D721Med (cell line): ENCODE measurements at regions not wholly inside any gene's neighbourhood (a gene's known extent, or its start where the extent isn't known, plus 50 kb on each side); places are given as distances from the start of the nearest gene placed in this dataset.

Experiments used
- DNase-seq: peaks from one replicate; pipeline ENCODE4 v3.0.0; 2011; ENCODE audit warnings: low spot score; ENCODE audit not compliant: insufficient read length
- FAIRE-seq: peaks from 2 replicates; lab custom pipeline; 2011; peaks lifted over from hg19 to GRCh38; lab: Jason Lieb, UNC
- TF ChIP-seq, protein P1 (sequence below): IDR thresholded peaks from 2 replicates; pipeline ENCODE4 v1.5.1; 2012; ENCODE audit warnings: mild to moderate bottlenecking, control low read depth; ENCODE audit not compliant: insufficient read depth; ENCODE audit errors: missing control alignments

DNA sequence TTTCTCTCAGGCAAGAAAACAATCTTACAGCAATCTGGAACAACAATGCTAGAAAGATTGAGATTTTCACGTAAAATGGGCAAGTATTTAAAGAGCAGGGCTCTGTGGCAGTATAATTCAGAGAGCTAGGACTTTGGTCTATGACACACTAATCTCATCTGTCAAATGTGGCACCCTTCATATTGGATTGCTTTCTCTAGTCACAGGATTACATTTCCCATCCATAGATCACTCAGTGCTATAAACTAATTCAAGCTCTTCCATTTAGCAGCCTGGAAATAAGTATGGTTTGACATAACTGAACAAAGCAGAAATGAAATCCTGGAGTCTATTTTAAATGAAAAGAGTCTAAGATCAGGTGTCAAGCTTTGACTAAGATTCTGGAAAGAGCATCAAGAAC, 263.1 kb upstream of the TMPRSS15 start:
- FAIRE-seq (no peak), DNase-seq (no peak)
- TF ChIP-seq, protein P1, sequence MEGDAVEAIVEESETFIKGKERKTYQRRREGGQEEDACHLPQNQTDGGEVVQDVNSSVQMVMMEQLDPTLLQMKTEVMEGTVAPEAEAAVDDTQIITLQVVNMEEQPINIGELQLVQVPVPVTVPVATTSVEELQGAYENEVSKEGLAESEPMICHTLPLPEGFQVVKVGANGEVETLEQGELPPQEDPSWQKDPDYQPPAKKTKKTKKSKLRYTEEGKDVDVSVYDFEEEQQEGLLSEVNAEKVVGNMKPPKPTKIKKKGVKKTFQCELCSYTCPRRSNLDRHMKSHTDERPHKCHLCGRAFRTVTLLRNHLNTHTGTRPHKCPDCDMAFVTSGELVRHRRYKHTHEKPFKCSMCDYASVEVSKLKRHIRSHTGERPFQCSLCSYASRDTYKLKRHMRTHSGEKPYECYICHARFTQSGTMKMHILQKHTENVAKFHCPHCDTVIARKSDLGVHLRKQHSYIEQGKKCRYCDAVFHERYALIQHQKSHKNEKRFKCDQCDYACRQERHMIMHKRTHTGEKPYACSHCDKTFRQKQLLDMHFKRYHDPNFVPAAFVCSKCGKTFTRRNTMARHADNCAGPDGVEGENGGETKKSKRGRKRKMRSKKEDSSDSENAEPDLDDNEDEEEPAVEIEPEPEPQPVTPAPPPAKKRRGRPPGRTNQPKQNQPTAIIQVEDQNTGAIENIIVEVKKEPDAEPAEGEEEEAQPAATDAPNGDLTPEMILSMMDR: no peak

DNA sequence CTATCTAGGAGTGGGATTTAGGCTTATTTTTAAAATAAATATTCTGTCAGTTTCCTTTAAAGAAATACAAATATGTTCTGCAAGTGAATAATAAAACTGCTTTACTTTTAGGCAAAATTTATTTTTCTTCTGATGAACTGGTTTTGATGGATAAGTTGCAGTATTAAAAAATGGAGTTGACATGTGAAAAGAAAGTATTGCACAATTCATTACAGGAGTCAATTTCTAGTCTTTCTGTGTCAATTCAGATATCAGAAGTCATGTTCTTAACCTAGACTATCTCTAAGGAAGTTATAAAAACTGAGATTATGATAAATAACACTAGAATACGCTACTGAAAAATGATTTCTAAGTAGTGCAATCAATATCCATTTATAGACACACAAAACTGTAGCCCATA, 270.2 kb upstream of the TMPRSS15 start:
- no peak for DNase-seq
- no peak for FAIRE-seq
- TF ChIP-seq, protein P1: no peak

DNA sequence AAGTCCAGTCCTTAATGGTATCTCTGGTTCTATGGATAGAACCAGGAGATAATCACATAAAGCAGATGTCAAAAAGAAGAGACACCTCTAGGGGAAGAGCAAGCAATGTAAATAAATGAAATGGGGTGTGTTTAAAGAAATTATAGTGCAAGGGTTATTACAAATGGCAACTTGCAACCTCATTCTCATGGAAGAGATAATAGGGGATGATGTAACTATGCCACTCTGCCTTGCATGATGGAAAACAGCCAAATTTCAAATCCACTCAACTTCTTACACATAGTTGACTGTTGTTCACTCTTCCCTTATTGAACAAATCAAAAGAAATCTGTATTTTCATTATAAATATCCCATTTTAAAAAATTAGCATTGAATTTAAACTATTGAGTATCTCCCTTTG, 274.0 kb upstream of the TMPRSS15 start:
- TF ChIP-seq, protein P1: no peak
- FAIRE-seq: no peak
- no peak for DNase-seq

DNA sequence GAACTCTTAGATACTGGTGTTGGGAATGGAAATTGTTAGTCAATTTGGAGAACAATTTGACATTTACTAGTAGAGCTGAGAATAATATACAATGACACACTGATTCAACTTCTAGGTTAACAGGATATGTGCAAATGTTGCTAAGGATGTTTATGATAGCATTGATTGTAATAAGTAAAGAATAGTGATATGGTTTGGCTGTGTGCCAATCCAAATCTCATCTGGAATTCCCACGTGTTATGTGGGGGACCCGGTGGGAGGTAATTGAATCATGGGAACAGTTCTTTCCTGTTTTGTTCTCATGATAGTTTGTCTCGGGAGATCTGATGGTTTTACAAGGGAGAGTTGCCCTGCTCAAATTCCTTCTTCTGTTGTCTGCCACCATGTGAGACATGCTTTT, 302.4 kb upstream of the TMPRSS15 start:
- no peak for DNase-seq
- TF ChIP-seq, protein P1: no peak
- FAIRE-seq: no peak

DNA sequence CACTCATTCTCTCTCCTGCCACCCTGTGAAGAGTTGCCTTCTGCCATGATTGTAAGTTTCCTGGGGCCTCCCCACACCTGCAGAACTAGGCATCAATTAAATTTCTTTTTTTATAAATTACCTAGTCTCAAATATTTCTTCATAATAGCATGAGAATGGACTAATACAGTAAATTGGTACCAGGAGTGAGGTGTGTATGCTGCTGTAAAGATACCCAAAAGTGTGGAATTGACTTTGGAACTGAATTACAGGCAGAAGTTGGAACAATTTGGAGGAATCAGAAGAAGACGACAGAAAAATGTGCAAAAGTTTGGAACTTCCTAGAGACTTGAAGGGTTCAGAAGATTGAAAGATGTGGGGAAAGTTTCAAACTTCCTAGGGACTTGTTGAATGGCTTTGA, 308.1 kb upstream of the TMPRSS15 start:
- FAIRE-seq (no peak), DNase-seq (no peak)
- TF ChIP-seq, protein P1: no peak

DNA sequence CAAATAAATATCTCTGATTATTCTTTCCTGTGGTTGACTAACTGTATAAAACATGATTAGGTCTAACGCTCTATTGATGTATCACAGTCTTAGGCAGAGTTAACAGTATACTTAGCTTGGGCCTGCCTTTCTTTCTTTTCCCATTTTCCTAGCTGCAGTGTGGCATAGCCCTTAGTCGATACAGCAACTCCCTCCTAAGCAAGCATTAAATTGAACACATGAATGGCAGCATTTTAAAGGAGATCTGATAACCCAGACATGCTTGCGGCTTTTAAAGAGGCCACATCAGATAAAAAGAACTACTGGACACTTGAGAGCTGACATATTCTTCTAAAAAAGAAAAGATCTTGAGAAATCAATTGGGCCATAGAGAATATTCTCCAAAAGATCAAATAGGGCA, 312.0 kb upstream of the TMPRSS15 start:
- TF ChIP-seq, protein P1: no peak
- FAIRE-seq (no peak), DNase-seq (no peak)

DNA sequence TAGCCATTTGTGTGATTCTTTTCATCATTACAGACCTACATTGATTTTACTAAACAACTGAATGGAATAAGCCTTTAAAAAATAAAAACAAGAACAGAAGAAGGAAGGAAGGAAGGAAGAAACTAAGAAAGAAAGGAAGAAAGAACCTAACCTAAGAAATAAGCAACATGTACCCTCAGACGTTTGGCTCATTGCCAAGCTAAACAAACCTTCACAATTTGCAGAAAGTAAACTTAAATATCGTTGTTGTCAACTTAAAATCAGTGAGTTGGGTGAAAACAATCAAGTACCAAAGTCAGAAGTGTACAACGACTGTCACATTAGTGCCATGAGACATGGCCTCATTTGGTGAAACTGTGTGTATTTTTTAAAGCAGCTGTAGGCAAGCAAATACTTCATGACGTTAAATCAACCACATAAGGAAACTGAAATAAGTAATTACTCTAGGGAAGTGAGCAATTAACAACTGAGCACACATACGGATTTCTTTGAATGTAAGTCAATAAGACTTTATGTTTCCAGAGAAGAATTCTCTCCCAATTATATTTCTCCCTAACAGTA, 313.1 kb upstream of the TMPRSS15 start:
- no peak for DNase-seq
- FAIRE-seq: no peak
- TF ChIP-seq, protein P1: no peak
